Lower lobe of right lung (tissue), 2 donors: ENCODE measurements at regions not wholly inside any gene's neighbourhood (a gene's known extent, or its start where the extent isn't known, plus 50 kb on each side); places are given as distances from the start of the nearest gene placed in this dataset.

ENCODE experiments used
- ATAC-seq, 2 donors: fragments of 200-7000 bp; cut with Tn5 transposase; one replicate each; pipeline ENCODE4 v1.9.1; 2020 to 2022; ENCODE audit warnings: mild to moderate bottlenecking in 2 of 2, moderate library complexity in 2 of 2
- DNase-seq: peaks from one replicate; pipeline ENCODE4 v3.0.0-alpha.2; 2020
- H3K27ac ChIP-seq: fragments of 200-600 bp; one replicate; pipeline ENCODE4 v1.8.0; 2022
- H3K27me3 ChIP-seq: fragments of 200-600 bp; one replicate; pipeline ENCODE4 v1.8.0; 2022; ENCODE audit warnings: low read depth
- H3K36me3 ChIP-seq: fragments of 200-600 bp; one replicate; pipeline ENCODE4 v1.8.0; 2022; ENCODE audit warnings: mild to moderate bottlenecking
- H3K4me1 ChIP-seq: fragments of 200-600 bp; one replicate; pipeline ENCODE4 v1.8.0; 2022
- H3K4me3 ChIP-seq: fragments of 200-600 bp; one replicate; pipeline ENCODE4 v1.8.0; 2022; ENCODE audit warnings: mild to moderate bottlenecking
- H3K9me3 ChIP-seq: fragments of 200-600 bp; one replicate; pipeline ENCODE4 v1.8.0; 2022
- CTCF ChIP-seq: fragments of 200-600 bp; IDR thresholded peaks from one replicate; pipeline ENCODE4 v1.8.0; 2022; ENCODE audit warnings: antibody characterized with exemption, mild to moderate bottlenecking
- intact Hi-C: fragments of 100-400 bp; cut with DNase I; formaldehyde crosslinking; loops from one replicate; pipeline ENCODE4 v1.11.0; 2022
- donor health status: DM: no; HTN: yes; CAD: no; lungs with severe emphysema.

GRCh38 chr4:31538877-31539276 is 818.7 kb downstream of the PCDH7 start:
- Histone ChIP-seq H3K9me3 (no peaks in the 10 kb centered on the region), H3K36me3 (no peaks in the 10 kb centered on the region), H3K27me3 (no peaks in the 10 kb centered on the region), H3K4me1 (no peaks in the 10 kb centered on the region), H3K4me3 (no peak overlapping the region), H3K27ac (no peak overlapping the region)
- TF ChIP-seq CTCF: no peak
- DNase-seq (no peak), ATAC-seq (no peak)
- intact Hi-C loops: no loop called here

- no peaks in the 10 kb centered on the region for H3K36me3 ChIP-seq
- H3K4me3 ChIP-seq: no peak overlapping the region
- no peak for ATAC-seq
- no peak for DNase-seq
- no peak for TF ChIP-seq CTCF
- no peaks in the 10 kb centered on the region for H3K27me3 ChIP-seq
- H3K4me1 ChIP-seq: no peaks in the 10 kb centered on the region
- intact Hi-C loops: no loop called here
- no peaks in the 10 kb centered on the region for H3K9me3 ChIP-seq
- H3K27ac ChIP-seq: no peak overlapping the region
These were observed 819.3 kb downstream of the PCDH7 start for GRCh38 chr4:31539284-31540069.

GRCh38 chr4:31545330-31545729 is 825.2 kb downstream of the PCDH7 start:
- ATAC-seq (no peak), DNase-seq (no peak)
- no peak for TF ChIP-seq CTCF
- Histone ChIP-seq H3K36me3 (no peaks in the 10 kb centered on the region), H3K9me3 (no peaks in the 10 kb centered on the region), H3K27ac (no peak overlapping the region), H3K4me3 (no peak overlapping the region), H3K27me3 (no peaks in the 10 kb centered on the region), H3K4me1 (no peaks in the 10 kb centered on the region)
- intact Hi-C loops: no loop called here

GRCh38 chr4:31545755-31546154 is 825.6 kb downstream of the PCDH7 start:
- intact Hi-C loops: no loop called here
- no peak for TF ChIP-seq CTCF

GRCh38 chr4:31548021-31548420 is 827.9 kb downstream of the PCDH7 start:
- Histone ChIP-seq H3K4me1 (no peaks in the 10 kb centered on the region), H3K4me3 (no peak overlapping the region), H3K27me3 (no peaks in the 10 kb centered on the region), H3K36me3 (no peaks in the 10 kb centered on the region), H3K27ac (no peak overlapping the region), H3K9me3 (no peaks in the 10 kb centered on the region)
- ATAC-seq: no peak
- DNase-seq: no peak
- intact Hi-C loops: no loop called here
- TF ChIP-seq CTCF: no peak

More at GRCh38 chr4:31545755-31546154, 825.6 kb downstream of the PCDH7 start:
- Histone ChIP-seq H3K4me3 (no peak overlapping the region), H3K36me3 (no peaks in the 10 kb centered on the region), H3K27me3 (no peaks in the 10 kb centered on the region), H3K4me1 (no peaks in the 10 kb centered on the region), H3K27ac (no peak overlapping the region), H3K9me3 (no peaks in the 10 kb centered on the region)
- DNase-seq (no peak), ATAC-seq (no peak)
